ENCODE measurements at regions not wholly inside any gene's neighbourhood (a gene's known extent, or its start where the extent isn't known, plus 50 kb on each side); places are given as distances from the start of the nearest gene placed in this dataset.

DNA sequence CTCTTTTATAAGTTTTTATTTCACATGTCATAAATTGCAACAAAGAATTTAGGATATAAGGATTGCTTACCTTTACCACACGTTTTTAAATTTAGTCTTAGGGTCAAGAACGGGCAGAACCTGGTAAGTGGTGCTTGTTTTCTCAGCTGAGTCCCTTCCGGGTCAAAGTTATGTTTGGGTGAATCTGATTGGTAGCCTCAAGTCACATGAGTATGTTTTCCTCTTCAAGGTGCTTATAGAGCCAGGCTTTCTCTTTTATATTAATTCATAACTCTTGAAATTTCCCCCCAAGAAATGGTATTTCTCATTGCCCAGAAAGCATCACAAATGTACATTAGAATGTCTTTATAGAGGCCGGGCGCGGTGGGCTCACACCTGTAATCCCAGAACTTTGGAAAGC, 415.7 kb upstream of the ROBO2 start (continued):
- TF ChIP-seq, protein P1, sequence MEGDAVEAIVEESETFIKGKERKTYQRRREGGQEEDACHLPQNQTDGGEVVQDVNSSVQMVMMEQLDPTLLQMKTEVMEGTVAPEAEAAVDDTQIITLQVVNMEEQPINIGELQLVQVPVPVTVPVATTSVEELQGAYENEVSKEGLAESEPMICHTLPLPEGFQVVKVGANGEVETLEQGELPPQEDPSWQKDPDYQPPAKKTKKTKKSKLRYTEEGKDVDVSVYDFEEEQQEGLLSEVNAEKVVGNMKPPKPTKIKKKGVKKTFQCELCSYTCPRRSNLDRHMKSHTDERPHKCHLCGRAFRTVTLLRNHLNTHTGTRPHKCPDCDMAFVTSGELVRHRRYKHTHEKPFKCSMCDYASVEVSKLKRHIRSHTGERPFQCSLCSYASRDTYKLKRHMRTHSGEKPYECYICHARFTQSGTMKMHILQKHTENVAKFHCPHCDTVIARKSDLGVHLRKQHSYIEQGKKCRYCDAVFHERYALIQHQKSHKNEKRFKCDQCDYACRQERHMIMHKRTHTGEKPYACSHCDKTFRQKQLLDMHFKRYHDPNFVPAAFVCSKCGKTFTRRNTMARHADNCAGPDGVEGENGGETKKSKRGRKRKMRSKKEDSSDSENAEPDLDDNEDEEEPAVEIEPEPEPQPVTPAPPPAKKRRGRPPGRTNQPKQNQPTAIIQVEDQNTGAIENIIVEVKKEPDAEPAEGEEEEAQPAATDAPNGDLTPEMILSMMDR (IDR thresholded peaks at IDR 0.05; ENCODE audit: control extremely low read depth in 1 of 3, insufficient read depth in 1 of 3, low read depth in 1 of 3, low read length in 3 of 3): no peak
- TF ChIP-seq RXRA (IDR thresholded peaks at IDR 0.05; ENCODE audit: insufficient read depth, low read depth, low read length) (no peak), CHD2 (IDR thresholded peaks at IDR 0.05; ENCODE audit: low read length) (no peak), TBP (IDR thresholded peaks at IDR 0.05; ENCODE audit: low read depth, low read length) (no peak), KDM4A (IDR thresholded peaks at IDR 0.05; ENCODE audit: low read depth, low read length, severe bottlenecking) (no peak), RBBP5 (IDR thresholded peaks at IDR 0.05; ENCODE audit: borderline replicate concordance, low read depth, low read length) (no peak), NRF1 (IDR thresholded peaks at IDR 0.05; ENCODE audit: low read depth, low read length) (no peak), EGR1 (IDR thresholded peaks at IDR 0.05; ENCODE audit: borderline replicate concordance, low read depth, low read length) (no peak)

Data from H1 (cell line).